ENCODE measurements at regions not wholly inside any gene's neighbourhood (a gene's known extent, or its start where the extent isn't known, plus 50 kb on each side); places are given as distances from the start of the nearest gene placed in this dataset.

- no peak for TF ChIP-seq ZFP3 (CRISPR knock-in tag; IDR thresholded peaks at IDR 0.05)
- TF ChIP-seq PPARA (CRISPR knock-in tag; IDR thresholded peaks at IDR 0.05; ENCODE audit: borderline replicate concordance) = no peak
- TF ChIP-seq GLIS3 (CRISPR knock-in tag; IDR thresholded peaks at IDR 0.05) = no peak
- no peak for TF ChIP-seq ISL1 (CRISPR knock-in tag; IDR thresholded peaks at IDR 0.05)
- no peak for TF ChIP-seq ZFP30 (CRISPR knock-in tag; IDR thresholded peaks at IDR 0.05)
- no peak for TF ChIP-seq SNAI2 (CRISPR knock-in tag; IDR thresholded peaks at IDR 0.05)
- TF ChIP-seq TOX (CRISPR knock-in tag; IDR thresholded peaks at IDR 0.05; ENCODE audit: borderline replicate concordance) = no peak
- no peak for TF ChIP-seq ESRRG (CRISPR knock-in tag; IDR thresholded peaks at IDR 0.05)
- no peak for TF ChIP-seq ZC3H10 (CRISPR knock-in tag; IDR thresholded peaks at IDR 0.05)
- no peak for TF ChIP-seq CSDC2 (CRISPR knock-in tag; IDR thresholded peaks at IDR 0.05)
- ATAC-seq = no peak
These were observed 52.6 kb upstream of the GALNT13 start for GRCh38 chr2:153819074-153819473.

- no peak for ATAC-seq
These were observed 52.2 kb upstream of the GALNT13 start for GRCh38 chr2:153819501-153819900.

More at GRCh38 chr2:153819501-153819900, 52.2 kb upstream of the GALNT13 start:
- TF ChIP-seq ZNF70 (CRISPR knock-in tag; IDR thresholded peaks at IDR 0.05) (no peak), SNAI2 (CRISPR knock-in tag; IDR thresholded peaks at IDR 0.05) (no peak)

Measured in SK-N-SH treated with all-trans-retinoic acid at 6 μM for 48 hours (cell line).